Right atrium auricular region (tissue), 2 donors: ENCODE measurements at regions not wholly inside any gene's neighbourhood (a gene's known extent, or its start where the extent isn't known, plus 50 kb on each side); places are given as distances from the start of the nearest gene placed in this dataset.
"Not testable (repeated sequence)": the region's sequence is repeated elsewhere in the genome, so short reads cannot be mapped to it uniquely, and the experiment has no call there.

Experiments
- DNase-seq: peaks from one replicate; pipeline ENCODE4 v3.0.0-alpha.2; 2019; ENCODE audit warnings: low spot score
- H3K27ac ChIP-seq, 2 donors: fragments of 200-600 bp; sonication (generic); 1 replicate in 1 of 2; 2 replicates in 1 of 2; pipeline ENCODE4 v1.5.1; 2016 to 2019
- H3K27me3 ChIP-seq, 2 donors: fragments of 200-600 bp; sonication (generic); one replicate each; pipeline versions ENCODE4 v1.5.1 to v1.6.0; 2017 to 2019
- H3K36me3 ChIP-seq: fragments of 200-600 bp; sonication (generic); one replicate; pipeline ENCODE4 v1.5.1; 2016
- H3K4me1 ChIP-seq, 2 donors: fragments of 200-600 bp; sonication (generic); one replicate each; pipeline versions ENCODE4 v1.5.1 to v1.6.0; 2017 to 2019
- H3K4me3 ChIP-seq, 2 donors: fragments of 200-600 bp; sonication (generic); 1 replicate in 1 of 2; 2 replicates in 1 of 2; pipeline ENCODE4 v1.5.1; 2017 to 2019; ENCODE audit warnings: mild to moderate bottlenecking in 1 of 2, moderate library complexity in 1 of 2
- H3K9me3 ChIP-seq, 2 donors: fragments of 200-600 bp; sonication (generic); one replicate each; pipeline ENCODE4 v1.5.1; 2019
- CTCF ChIP-seq, 2 donors: fragments of 200-600 bp; sonication (generic); IDR thresholded peaks; one replicate each; pipeline ENCODE4 v1.5.1; 2019; ENCODE audit warnings: antibody characterized with exemption in 2 of 2

DNA sequence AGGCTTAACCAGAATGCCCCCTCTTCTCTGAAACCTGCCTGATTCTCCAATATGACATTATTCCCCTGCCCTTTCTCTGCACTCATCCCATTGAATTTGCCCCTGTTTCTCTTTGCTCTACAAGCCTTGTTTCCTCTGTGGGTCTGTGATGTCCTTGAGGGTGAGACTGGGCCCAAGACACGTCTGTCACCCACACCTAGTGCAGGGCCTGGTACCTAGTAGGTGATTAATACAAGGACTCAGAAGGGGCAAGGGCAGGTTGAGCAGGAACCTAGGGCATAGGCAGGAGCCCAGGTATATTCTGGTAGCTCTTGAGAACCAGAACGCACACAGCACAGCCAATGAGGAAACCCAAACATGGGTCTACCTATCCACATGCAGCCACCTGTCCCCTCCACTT lies 81.9 kb upstream of the HMGXB4 start:
- no peaks in the 10 kb centered on the region for H3K27me3 ChIP-seq
- no peak for DNase-seq

DNA sequence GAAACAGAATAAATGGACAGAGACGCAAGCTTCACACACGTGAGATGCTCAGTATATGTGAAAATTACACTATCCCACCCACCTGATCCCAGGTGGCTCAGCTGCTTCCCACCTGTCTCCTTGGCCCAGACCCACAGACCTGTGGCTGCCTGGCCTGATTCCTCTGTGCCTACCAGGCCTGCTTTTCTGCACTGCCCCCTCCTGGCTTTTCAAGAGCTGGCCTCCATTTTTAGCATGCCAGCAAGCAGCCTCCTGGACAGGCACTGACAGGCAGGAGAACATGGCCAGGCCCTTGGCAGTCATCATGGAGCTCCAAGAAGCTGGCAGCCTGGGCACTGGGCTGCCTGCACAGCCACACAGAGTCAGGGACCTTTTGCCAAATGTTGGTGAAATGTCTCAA lies 79.5 kb upstream of the HMGXB4 start:
- DNase-seq = no peak
- no peaks in the 10 kb centered on the region for H3K36me3 ChIP-seq
- TF ChIP-seq CTCF (IDR thresholded peaks at IDR 0.05) = no peak
- no peaks in the 10 kb centered on the region for H3K9me3 ChIP-seq
- H3K4me1 ChIP-seq = no peaks in the 10 kb centered on the region
- H3K27ac ChIP-seq = no peak overlapping the region
- H3K4me3 ChIP-seq = no peak overlapping the region
- H3K27me3 ChIP-seq = no peaks in the 10 kb centered on the region

More for the DNA sequence above, 81.9 kb upstream of the HMGXB4 start:
- Histone ChIP-seq H3K27ac (no peak overlapping the region), H3K9me3 (no peaks in the 10 kb centered on the region), H3K36me3 (no peaks in the 10 kb centered on the region), H3K4me3 (no peak overlapping the region), H3K4me1 (no peaks in the 10 kb centered on the region)
- no peak for TF ChIP-seq CTCF (IDR thresholded peaks at IDR 0.05)

- Histone ChIP-seq H3K27me3 (no peaks in the 10 kb centered on the region), H3K4me1 (no peaks in the 10 kb centered on the region), H3K4me3 (no peak overlapping the region), H3K27ac (no peak overlapping the region), H3K9me3 (no peaks in the 10 kb centered on the region), H3K36me3 (no peaks in the 10 kb centered on the region)
- TF ChIP-seq CTCF (IDR thresholded peaks at IDR 0.05) = no peak
- DNase-seq = no peak
These were observed 78.8 kb upstream of the HMGXB4 start for GRCh38 chr22:35178446-35178845.

DNA sequence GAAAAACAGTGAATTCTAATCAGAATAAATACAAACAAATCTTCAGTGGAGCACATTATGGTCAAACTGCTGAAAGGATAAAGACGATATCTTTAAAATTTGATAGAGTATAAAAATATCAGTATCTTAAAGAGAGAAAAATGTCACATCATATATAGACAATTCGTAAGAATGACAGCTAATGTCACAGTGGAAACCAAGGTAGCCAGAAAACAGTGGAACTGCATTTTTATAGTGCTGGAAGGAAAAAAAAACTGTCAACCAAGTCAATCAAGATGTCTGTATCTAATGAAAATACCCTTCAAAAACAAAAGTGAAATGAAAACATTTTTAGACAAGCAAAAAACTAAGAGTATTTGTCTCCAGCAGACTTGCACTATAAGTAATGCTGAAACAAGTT lies 73.4 kb upstream of the HMGXB4 start:
- H3K36me3 ChIP-seq = no peaks in the 10 kb centered on the region
- H3K4me1 ChIP-seq = no peaks in the 10 kb centered on the region
- no peak for DNase-seq
- H3K4me3 ChIP-seq = no peak overlapping the region
- no peak overlapping the region for H3K27ac ChIP-seq
- TF ChIP-seq CTCF (IDR thresholded peaks at IDR 0.05) = no peak
- H3K9me3 ChIP-seq = peaks cover 0 to 13% of the 10 kb centered on the region in 2 donors
- H3K27me3 ChIP-seq = no peaks in the 10 kb centered on the region

GRCh38 chr22:35186492-35186891 lies 70.8 kb upstream of the HMGXB4 start:
- no peak overlapping the region for H3K27ac ChIP-seq
- no peak for DNase-seq
- no peaks in the 10 kb centered on the region for H3K27me3 ChIP-seq
- peaks cover 0 to 33% of the 10 kb centered on the region in 2 donors for H3K9me3 ChIP-seq
- no peak for TF ChIP-seq CTCF (IDR thresholded peaks at IDR 0.05)
- H3K4me3 ChIP-seq = no peak overlapping the region
- H3K4me1 ChIP-seq = no peaks in the 10 kb centered on the region
- no peaks in the 10 kb centered on the region for H3K36me3 ChIP-seq

DNA sequence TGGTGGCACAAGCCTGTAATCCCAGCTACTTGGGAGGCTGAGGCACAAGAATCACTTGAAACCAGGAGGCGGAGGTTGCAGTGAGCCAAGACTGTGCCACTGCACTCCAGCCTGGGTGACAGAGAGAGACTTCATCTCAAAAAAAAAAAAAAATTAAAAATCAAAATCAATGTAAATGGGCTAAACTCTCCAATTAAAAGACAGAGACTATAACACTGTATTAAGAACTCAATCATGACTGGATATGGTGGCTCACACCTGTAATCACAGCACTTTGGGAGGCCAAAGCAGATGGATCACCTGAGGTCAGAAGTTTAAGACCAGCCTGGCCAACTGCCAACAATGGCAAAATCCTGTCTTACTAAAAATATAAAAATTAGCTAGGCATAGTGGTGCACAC lies 68.4 kb upstream of the HMGXB4 start:
- H3K4me3 ChIP-seq, H3K27me3 ChIP-seq, H3K27ac ChIP-seq, DNase-seq, H3K4me1 ChIP-seq, H3K36me3 ChIP-seq: not testable (repeated sequence)
- peaks cover 0 to 33% of the 10 kb centered on the region in 2 donors for H3K9me3 ChIP-seq
